ENCODE measurements at regions not wholly inside any gene's neighbourhood (a gene's known extent, or its start where the extent isn't known, plus 50 kb on each side); places are given as distances from the start of the nearest gene placed in this dataset.

GRCh38 chr3:13130464-13131193, 57.4 kb upstream of the IQSEC1 start:
- TF ChIP-seq, protein P1, sequence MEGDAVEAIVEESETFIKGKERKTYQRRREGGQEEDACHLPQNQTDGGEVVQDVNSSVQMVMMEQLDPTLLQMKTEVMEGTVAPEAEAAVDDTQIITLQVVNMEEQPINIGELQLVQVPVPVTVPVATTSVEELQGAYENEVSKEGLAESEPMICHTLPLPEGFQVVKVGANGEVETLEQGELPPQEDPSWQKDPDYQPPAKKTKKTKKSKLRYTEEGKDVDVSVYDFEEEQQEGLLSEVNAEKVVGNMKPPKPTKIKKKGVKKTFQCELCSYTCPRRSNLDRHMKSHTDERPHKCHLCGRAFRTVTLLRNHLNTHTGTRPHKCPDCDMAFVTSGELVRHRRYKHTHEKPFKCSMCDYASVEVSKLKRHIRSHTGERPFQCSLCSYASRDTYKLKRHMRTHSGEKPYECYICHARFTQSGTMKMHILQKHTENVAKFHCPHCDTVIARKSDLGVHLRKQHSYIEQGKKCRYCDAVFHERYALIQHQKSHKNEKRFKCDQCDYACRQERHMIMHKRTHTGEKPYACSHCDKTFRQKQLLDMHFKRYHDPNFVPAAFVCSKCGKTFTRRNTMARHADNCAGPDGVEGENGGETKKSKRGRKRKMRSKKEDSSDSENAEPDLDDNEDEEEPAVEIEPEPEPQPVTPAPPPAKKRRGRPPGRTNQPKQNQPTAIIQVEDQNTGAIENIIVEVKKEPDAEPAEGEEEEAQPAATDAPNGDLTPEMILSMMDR (conservative IDR thresholded peaks at IDR 0.05; ENCODE audit: low read length): no peak
- no peak for TF ChIP-seq EZH2phosphoT487 (IDR thresholded peaks at IDR 0.05; ENCODE audit: borderline replicate concordance, low read depth, low read length)

All from OCI-LY7 (cell line).